ENCODE measurements at regions not wholly inside any gene's neighbourhood (a gene's known extent, or its start where the extent isn't known, plus 50 kb on each side); places are given as distances from the start of the nearest gene placed in this dataset.
"Not testable (repeated sequence)": the region's sequence is repeated elsewhere in the genome, so short reads cannot be mapped to it uniquely, and the experiment has no call there.

- Histone ChIP-seq H3K36me3 (no peaks in the 10 kb centered on the region), H3K4me1 (ENCODE audit: control insufficient read depth in 1 of 2, low read depth in 2 of 2) (no peaks in the 10 kb centered on the region), H3K27me3 (replicated peaks; ENCODE audit: insufficient read depth) (no peaks in the 10 kb centered on the region), H3K4me3 (no peak overlapping the region), H3K27ac (no peak overlapping the region), H3K9me3 (no peaks in the 10 kb centered on the region)
- DNase-seq (ENCODE audit: low spot score) (no peak), ATAC-seq (ENCODE audit: insufficient number of reproducible peaks, low FRiP score, low read depth) (no peak)
- no peak for TF ChIP-seq CTCF (IDR thresholded peaks at IDR 0.05)
These were observed 138.9 kb upstream of the SOD1 start for GRCh38 chr21:31520561-31521098.

- no peaks in the 10 kb centered on the region for H3K27me3 ChIP-seq (replicated peaks; ENCODE audit: insufficient read depth)
- H3K27ac ChIP-seq = no peak overlapping the region
- no peak for DNase-seq (ENCODE audit: low spot score)
- no peaks in the 10 kb centered on the region for H3K36me3 ChIP-seq
- no peak for TF ChIP-seq CTCF (IDR thresholded peaks at IDR 0.05)
- no peak for ATAC-seq (ENCODE audit: insufficient number of reproducible peaks, low FRiP score, low read depth)
- H3K9me3 ChIP-seq = no peaks in the 10 kb centered on the region
- H3K4me3 ChIP-seq = no peak overlapping the region
- no peaks in the 10 kb centered on the region for H3K4me1 ChIP-seq (ENCODE audit: control insufficient read depth in 1 of 2, low read depth in 2 of 2)
These were observed 140.9 kb upstream of the SOD1 start for GRCh38 chr21:31518580-31518979.

GRCh38 chr21:31517664-31518414 is 141.7 kb upstream of the SOD1 start:
- no peaks in the 10 kb centered on the region for H3K27me3 ChIP-seq (replicated peaks; ENCODE audit: insufficient read depth)
- no peaks in the 10 kb centered on the region for H3K4me1 ChIP-seq (ENCODE audit: control insufficient read depth in 1 of 2, low read depth in 2 of 2)
- ATAC-seq (ENCODE audit: insufficient number of reproducible peaks, low FRiP score, low read depth) (no peak), DNase-seq (ENCODE audit: low spot score) (no peak)
- no peaks in the 10 kb centered on the region for H3K9me3 ChIP-seq
- no peak overlapping the region for H3K27ac ChIP-seq
- no peaks in the 10 kb centered on the region for H3K36me3 ChIP-seq
- no peak for TF ChIP-seq CTCF (IDR thresholded peaks at IDR 0.05)
- H3K4me3 ChIP-seq = no peak overlapping the region

GRCh38 chr21:31515253-31515652 is 144.2 kb upstream of the SOD1 start:
- ATAC-seq (ENCODE audit: insufficient number of reproducible peaks, low FRiP score, low read depth) = no peak
- Histone ChIP-seq H3K9me3 (no peaks in the 10 kb centered on the region), H3K4me1 (ENCODE audit: control insufficient read depth in 1 of 2, low read depth in 2 of 2) (no peaks in the 10 kb centered on the region), H3K4me3 (no peak overlapping the region), H3K27ac (no peak overlapping the region), H3K36me3 (no peaks in the 10 kb centered on the region), H3K27me3 (replicated peaks; ENCODE audit: insufficient read depth) (no peaks in the 10 kb centered on the region)
- no peak for TF ChIP-seq CTCF (IDR thresholded peaks at IDR 0.05)
- no peak for DNase-seq (ENCODE audit: low spot score)

GRCh38 chr21:31514598-31514997 is 144.9 kb upstream of the SOD1 start:
- no peak overlapping the region for H3K27ac ChIP-seq
- H3K9me3 ChIP-seq = no peaks in the 10 kb centered on the region
- H3K27me3 ChIP-seq (replicated peaks; ENCODE audit: insufficient read depth) = no peaks in the 10 kb centered on the region
- H3K4me1 ChIP-seq (ENCODE audit: control insufficient read depth in 1 of 2, low read depth in 2 of 2) = no peaks in the 10 kb centered on the region
- DNase-seq (ENCODE audit: low spot score) (no peak), ATAC-seq (ENCODE audit: insufficient number of reproducible peaks, low FRiP score, low read depth) (no peak)
- no peaks in the 10 kb centered on the region for H3K36me3 ChIP-seq
- TF ChIP-seq CTCF (IDR thresholded peaks at IDR 0.05) = no peak
- H3K4me3 ChIP-seq = no peak overlapping the region

GRCh38 chr21:31513541-31513940 is 146.0 kb upstream of the SOD1 start:
- H3K4me1 ChIP-seq (ENCODE audit: control insufficient read depth in 1 of 2, low read depth in 2 of 2); H3K4me3 ChIP-seq; H3K36me3 ChIP-seq; H3K27ac ChIP-seq; H3K9me3 ChIP-seq; H3K27me3 ChIP-seq (replicated peaks; ENCODE audit: insufficient read depth); DNase-seq (ENCODE audit: low spot score); ATAC-seq (ENCODE audit: insufficient number of reproducible peaks, low FRiP score, low read depth): not testable (repeated sequence)

GRCh38 chr21:31511999-31512398 is 147.5 kb upstream of the SOD1 start:
- H3K4me3 ChIP-seq; ATAC-seq (ENCODE audit: insufficient number of reproducible peaks, low FRiP score, low read depth); H3K27me3 ChIP-seq (replicated peaks; ENCODE audit: insufficient read depth); H3K9me3 ChIP-seq; DNase-seq (ENCODE audit: low spot score); H3K36me3 ChIP-seq; H3K27ac ChIP-seq; H3K4me1 ChIP-seq (ENCODE audit: control insufficient read depth in 1 of 2, low read depth in 2 of 2): not testable (repeated sequence)

All from thoracic aorta (tissue), 2 donors.